ENCODE measurements at regions not wholly inside any gene's neighbourhood (a gene's known extent, or its start where the extent isn't known, plus 50 kb on each side); places are given as distances from the start of the nearest gene placed in this dataset.

DNA sequence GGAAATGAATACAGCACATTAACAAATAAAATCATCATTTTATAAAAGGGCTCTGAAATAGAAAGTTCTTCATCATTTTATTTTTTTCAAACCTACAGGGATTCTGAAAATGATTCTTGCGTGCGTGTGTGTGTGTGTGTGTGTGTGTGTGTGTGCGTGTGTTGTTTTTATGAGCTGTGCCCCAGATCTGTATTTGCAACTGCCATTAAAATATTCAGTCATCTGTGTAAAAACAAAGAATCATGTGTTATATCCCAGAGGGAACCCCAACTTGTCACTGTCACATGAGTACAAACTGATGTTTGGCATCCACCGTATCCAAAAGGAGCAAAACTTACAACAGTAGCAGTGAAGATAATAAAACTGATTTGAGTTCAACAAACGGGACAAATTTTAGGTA lies 635.4 kb upstream of the PFKP start:
- TF ChIP-seq, protein P1, sequence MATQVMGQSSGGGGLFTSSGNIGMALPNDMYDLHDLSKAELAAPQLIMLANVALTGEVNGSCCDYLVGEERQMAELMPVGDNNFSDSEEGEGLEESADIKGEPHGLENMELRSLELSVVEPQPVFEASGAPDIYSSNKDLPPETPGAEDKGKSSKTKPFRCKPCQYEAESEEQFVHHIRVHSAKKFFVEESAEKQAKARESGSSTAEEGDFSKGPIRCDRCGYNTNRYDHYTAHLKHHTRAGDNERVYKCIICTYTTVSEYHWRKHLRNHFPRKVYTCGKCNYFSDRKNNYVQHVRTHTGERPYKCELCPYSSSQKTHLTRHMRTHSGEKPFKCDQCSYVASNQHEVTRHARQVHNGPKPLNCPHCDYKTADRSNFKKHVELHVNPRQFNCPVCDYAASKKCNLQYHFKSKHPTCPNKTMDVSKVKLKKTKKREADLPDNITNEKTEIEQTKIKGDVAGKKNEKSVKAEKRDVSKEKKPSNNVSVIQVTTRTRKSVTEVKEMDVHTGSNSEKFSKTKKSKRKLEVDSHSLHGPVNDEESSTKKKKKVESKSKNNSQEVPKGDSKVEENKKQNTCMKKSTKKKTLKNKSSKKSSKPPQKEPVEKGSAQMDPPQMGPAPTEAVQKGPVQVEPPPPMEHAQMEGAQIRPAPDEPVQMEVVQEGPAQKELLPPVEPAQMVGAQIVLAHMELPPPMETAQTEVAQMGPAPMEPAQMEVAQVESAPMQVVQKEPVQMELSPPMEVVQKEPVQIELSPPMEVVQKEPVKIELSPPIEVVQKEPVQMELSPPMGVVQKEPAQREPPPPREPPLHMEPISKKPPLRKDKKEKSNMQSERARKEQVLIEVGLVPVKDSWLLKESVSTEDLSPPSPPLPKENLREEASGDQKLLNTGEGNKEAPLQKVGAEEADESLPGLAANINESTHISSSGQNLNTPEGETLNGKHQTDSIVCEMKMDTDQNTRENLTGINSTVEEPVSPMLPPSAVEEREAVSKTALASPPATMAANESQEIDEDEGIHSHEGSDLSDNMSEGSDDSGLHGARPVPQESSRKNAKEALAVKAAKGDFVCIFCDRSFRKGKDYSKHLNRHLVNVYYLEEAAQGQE (IDR thresholded peaks at IDR 0.05), result no peak
- TF ChIP-seq GABPA (IDR thresholded peaks at IDR 0.05 in 1 of 2, conservative IDR thresholded peaks at IDR 0.05 in 1 of 2) (no peak), RAD21 (IDR thresholded peaks at IDR 0.05) (no peak), NR2F2 (IDR thresholded peaks at IDR 0.05) (no peak), SP1 (IDR thresholded peaks at IDR 0.05) (no peak), TAF1 (conservative IDR thresholded peaks at IDR 0.05) (no peak), EGR1 (IDR thresholded peaks at IDR 0.05; ENCODE audit: low read depth in 2 of 2) (no peak)
- TF ChIP-seq, protein P2, sequence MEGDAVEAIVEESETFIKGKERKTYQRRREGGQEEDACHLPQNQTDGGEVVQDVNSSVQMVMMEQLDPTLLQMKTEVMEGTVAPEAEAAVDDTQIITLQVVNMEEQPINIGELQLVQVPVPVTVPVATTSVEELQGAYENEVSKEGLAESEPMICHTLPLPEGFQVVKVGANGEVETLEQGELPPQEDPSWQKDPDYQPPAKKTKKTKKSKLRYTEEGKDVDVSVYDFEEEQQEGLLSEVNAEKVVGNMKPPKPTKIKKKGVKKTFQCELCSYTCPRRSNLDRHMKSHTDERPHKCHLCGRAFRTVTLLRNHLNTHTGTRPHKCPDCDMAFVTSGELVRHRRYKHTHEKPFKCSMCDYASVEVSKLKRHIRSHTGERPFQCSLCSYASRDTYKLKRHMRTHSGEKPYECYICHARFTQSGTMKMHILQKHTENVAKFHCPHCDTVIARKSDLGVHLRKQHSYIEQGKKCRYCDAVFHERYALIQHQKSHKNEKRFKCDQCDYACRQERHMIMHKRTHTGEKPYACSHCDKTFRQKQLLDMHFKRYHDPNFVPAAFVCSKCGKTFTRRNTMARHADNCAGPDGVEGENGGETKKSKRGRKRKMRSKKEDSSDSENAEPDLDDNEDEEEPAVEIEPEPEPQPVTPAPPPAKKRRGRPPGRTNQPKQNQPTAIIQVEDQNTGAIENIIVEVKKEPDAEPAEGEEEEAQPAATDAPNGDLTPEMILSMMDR (IDR thresholded peaks at IDR 0.05; ENCODE audit: low read depth, low read length, missing input control), result no peak
